ENCODE measurements at regions not wholly inside any gene's neighbourhood (a gene's known extent, or its start where the extent isn't known, plus 50 kb on each side); places are given as distances from the start of the nearest gene placed in this dataset.

GRCh38 chr1:170806961-170807360 lies 128.4 kb upstream of the MROH9 start:
- TF ChIP-seq CTCF (IDR thresholded peaks at IDR 0.05) (no peak), POLR2A (IDR thresholded peaks at IDR 0.05) (no peak)

All from adrenal gland (tissue), 5 donors.